A549 (cell line): ENCODE measurements at regions not wholly inside any gene's neighbourhood (a gene's known extent, or its start where the extent isn't known, plus 50 kb on each side); places are given as distances from the start of the nearest gene placed in this dataset.

Experiments used
- ATAC-seq, 2 experiments: fragments of 200-7000 bp in 1 of 2; fragments of >200 bp in 1 of 2; cut with Nextera tagmentation in 1 of 2; cut with Tn5 transposase in 1 of 2; 3 replicates each; pipeline versions ENCODE4 v1.8.0 to v1.9.1; 2018 to 2020; ENCODE audit warnings: mild to moderate bottlenecking in 1 of 2, moderate library complexity in 1 of 2
- CTCF ChIA-PET: fragments of 300-600 bp; sonication (Branson Sonifier 250); formaldehyde crosslinking; extraction: SDS; loops from one replicate; lab custom pipeline; 2021; ENCODE audit warnings: antibody characterized with exemption, inconsistent platforms; lab: Yijun Ruan, JAX
- POLR2A ChIA-PET: fragments of 350-600 bp; formaldehyde crosslinking; extraction: SDS; loops from one replicate; lab custom pipeline; 2021; ENCODE audit warnings: antibody characterized with exemption, inconsistent platforms; lab: Yijun Ruan, JAX
- DNase-seq, 2 experiments: peaks; one replicate each; pipeline versions ENCODE4 v3.0.0 to v3.0.0-alpha.2; 2011 to 2016; ENCODE audit warnings: low read depth in 1 of 2, low spot score in 1 of 2
- FAIRE-seq: peaks from 2 replicates; lab custom pipeline; 2011; peaks lifted over from hg19 to GRCh38; lab: Jason Lieb, UNC
- H3K27ac ChIP-seq, 2 experiments: fragments of >200 bp; sonication (Bioruptor Twin); formaldehyde crosslinking; 3 replicates each; pipeline ENCODE4 v1.5.1; 2016 to 2017
- H3K4me1 ChIP-seq: fragments of >200 bp; sonication (Bioruptor Twin); formaldehyde crosslinking; 3 replicates; pipeline ENCODE4 v1.6.1; 2016
- H3K4me2 ChIP-seq: fragments of >200 bp; sonication (Bioruptor Twin); formaldehyde crosslinking; 3 replicates; pipeline ENCODE4 v1.6.1; 2016
- H3K4me3 ChIP-seq: fragments of >200 bp; sonication (Bioruptor Twin); formaldehyde crosslinking; 3 replicates; pipeline ENCODE4 v1.5.1; 2016
- H3K9me3 ChIP-seq: fragments of >200 bp; sonication (Bioruptor Twin); formaldehyde crosslinking; 3 replicates; pipeline ENCODE4 v1.6.1; 2016
- BHLHE40 ChIP-seq: IDR thresholded peaks from 2 replicates; pipeline ENCODE4 v1.6.1; 2012; ENCODE audit warnings: low read depth, low read length, inconsistent platforms
- CBX2 ChIP-seq: fragments of 200-600 bp; sonication (generic); IDR thresholded peaks from 2 replicates; pipeline ENCODE4 v1.6.1; 2016; ENCODE audit warnings: low read depth, mild to moderate bottlenecking, borderline replicate concordance
- CHD2 ChIP-seq: fragments of 150-350 bp; IDR thresholded peaks from 2 replicates; pipeline ENCODE4 v1.6.1; 2014; ENCODE audit warnings: low read length; ENCODE audit not compliant: partially characterized antibody
- EHF ChIP-seq: fragments of 250-450 bp; sonication (Bioruptor Pico); IDR thresholded peaks from 2 replicates; pipeline ENCODE4 v1.5.0; 2020; ENCODE audit warnings: mild to moderate bottlenecking
- EHMT2 ChIP-seq: fragments of 200-600 bp; sonication (generic); IDR thresholded peaks from 2 replicates; pipeline ENCODE4 v1.6.1; 2016; ENCODE audit warnings: antibody characterized with exemption, low read depth, mild to moderate bottlenecking, moderate library complexity
- ESRRA ChIP-seq: fragments of 150-350 bp; IDR thresholded peaks from 2 replicates; pipeline ENCODE4 v1.6.1; 2014; ENCODE audit warnings: mild to moderate bottlenecking, low read length, borderline replicate concordance
- FOSL2 ChIP-seq, 2 experiments: fragments of 450-650 bp in 1 of 2; fragments of >200 bp in 1 of 2; sonication (Bioruptor Twin) in 1 of 2; formaldehyde crosslinking; IDR thresholded peaks; 2 replicates each; pipeline versions ENCODE4 v1.5.0 to v1.6.1; 2016 to 2020; ENCODE audit warnings: mild to moderate bottlenecking in 1 of 2, moderate library complexity in 1 of 2
- GATA3 ChIP-seq: IDR thresholded peaks from 2 replicates; pipeline ENCODE4 v1.6.1; 2012; ENCODE audit warnings: borderline replicate concordance
- HDAC2 ChIP-seq: fragments of 200-600 bp; sonication (generic); IDR thresholded peaks from 2 replicates; pipeline ENCODE4 v1.6.1; 2016
- HEYL ChIP-seq: fragments of 250-450 bp; sonication (Bioruptor Pico); IDR thresholded peaks from 2 replicates; pipeline ENCODE4 v1.8.0; 2021; ENCODE audit warnings: mild to moderate bottlenecking, moderate library complexity
- HOXB13 ChIP-seq: fragments of 250-450 bp; sonication (Bioruptor Pico); IDR thresholded peaks from 2 replicates; pipeline ENCODE4 v1.5.0; 2020; ENCODE audit warnings: low read depth, mild to moderate bottlenecking, moderate library complexity
- JUN ChIP-seq, 2 experiments: fragments of >200 bp; sonication (Bioruptor Twin); formaldehyde crosslinking; IDR thresholded peaks; 2 replicates in 1 of 2; 3 replicates in 1 of 2; pipeline ENCODE4 v1.6.1; 2016 to 2017
- KDM5A ChIP-seq: fragments of 200-600 bp; sonication (generic); IDR thresholded peaks from 2 replicates; pipeline ENCODE4 v1.6.1; 2016; ENCODE audit warnings: antibody characterized with exemption, mild to moderate bottlenecking
- MYC ChIP-seq: IDR thresholded peaks from 2 replicates; pipeline ENCODE4 v1.6.1; 2012; ENCODE audit warnings: mild to moderate bottlenecking, inconsistent platforms, low read length, improper control_type of control experiment, borderline replicate concordance
- NR3C1 ChIP-seq: fragments of >200 bp; sonication (Bioruptor Twin); formaldehyde crosslinking; IDR thresholded peaks from 3 replicates; pipeline ENCODE4 v1.6.1; 2017
- TP53 ChIP-seq: fragments of 250-450 bp; sonication (Bioruptor Pico); IDR thresholded peaks from 2 replicates; pipeline ENCODE4 v1.5.0; 2021; ENCODE audit warnings: mild to moderate bottlenecking, moderate library complexity
- ZFP36 ChIP-seq: fragments of 450-650 bp; IDR thresholded peaks from 2 replicates; pipeline ENCODE4 v1.6.1; 2014; ENCODE audit warnings: borderline replicate concordance; ENCODE audit not compliant: partially characterized antibody
- WGBS: methylation state at CpG from one replicate; pipeline ENCODE4 v1.1.6; 2017; ENCODE audit errors: missing lambda C conversion rate; 5-methylcytosine and 5-hydroxymethylcytosine counted together
- TF ChIP-seq, protein P1 (sequence below): fragments of 200-600 bp; sonication (generic); IDR thresholded peaks from 2 replicates; pipeline ENCODE4 v1.6.1; 2016; ENCODE audit warnings: antibody characterized with exemption, mild to moderate bottlenecking, moderate library complexity
- TF ChIP-seq, protein P2 (sequence below): IDR thresholded peaks from 2 replicates; pipeline ENCODE4 v1.6.1; 2012
- TF ChIP-seq, protein P3 (sequence below): IDR thresholded peaks from 2 replicates; pipeline ENCODE4 v1.6.1; 2012; ENCODE audit warnings: low read depth, borderline replicate concordance
- TF ChIP-seq, protein P4 (sequence below): fragments of 250-450 bp; sonication (Bioruptor Pico); IDR thresholded peaks from 2 replicates; pipeline ENCODE4 v1.5.0; 2020; ENCODE audit warnings: low read depth, mild to moderate bottlenecking, moderate library complexity
- TF ChIP-seq, protein P5 (sequence below): fragments of >200 bp; sonication (Bioruptor Twin); formaldehyde crosslinking; IDR thresholded peaks from 3 replicates; pipeline ENCODE4 v1.6.1; 2016

DNA sequence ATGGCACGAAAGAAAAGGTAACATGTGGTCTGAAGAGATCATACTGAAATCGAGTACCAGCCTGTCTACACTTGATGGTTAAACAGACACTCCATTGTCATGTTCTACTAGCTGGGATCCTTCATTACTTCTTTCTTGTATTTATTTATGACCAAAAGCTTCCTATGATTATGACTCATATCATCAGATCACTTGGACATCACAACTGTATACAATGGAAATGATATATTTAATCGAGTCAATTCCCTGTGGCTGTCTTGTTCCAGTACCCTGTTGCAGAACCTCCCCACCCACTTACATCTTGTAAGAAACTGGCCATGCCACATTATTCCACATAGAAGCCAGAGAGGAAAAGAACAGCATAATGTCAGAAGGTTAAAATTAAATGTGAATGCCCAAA is 358.9 kb downstream of the ZEB2 start:
- POLR2A ChIA-PET: no interaction called here
- TF ChIP-seq FOSL2 (IDR thresholded peaks at IDR 0.05) (no peak), FOSL2 (CRISPR knock-in tag; IDR thresholded peaks at IDR 0.05) (peak; percentile 28; the same call in 1 of the 2 replicates), TP53 (CRISPR knock-in tag) (no peak)
- TF ChIP-seq, all 56 proteins: peak for 1
- H3K4me2 ChIP-seq: no peak overlapping the region
- no peak for FAIRE-seq
- no peak for DNase-seq
- CTCF ChIA-PET: no interaction called here
- no peaks in the 10 kb centered on the region for H3K4me1 ChIP-seq
- H3K27ac ChIP-seq: no peak overlapping the region
- ATAC-seq: no peak
- H3K4me3 ChIP-seq: no peak overlapping the region
- no peaks in the 10 kb centered on the region for H3K9me3 ChIP-seq
- WGBS: 38% methylated on average over 3 of the region's 3 CpGs

DNA sequence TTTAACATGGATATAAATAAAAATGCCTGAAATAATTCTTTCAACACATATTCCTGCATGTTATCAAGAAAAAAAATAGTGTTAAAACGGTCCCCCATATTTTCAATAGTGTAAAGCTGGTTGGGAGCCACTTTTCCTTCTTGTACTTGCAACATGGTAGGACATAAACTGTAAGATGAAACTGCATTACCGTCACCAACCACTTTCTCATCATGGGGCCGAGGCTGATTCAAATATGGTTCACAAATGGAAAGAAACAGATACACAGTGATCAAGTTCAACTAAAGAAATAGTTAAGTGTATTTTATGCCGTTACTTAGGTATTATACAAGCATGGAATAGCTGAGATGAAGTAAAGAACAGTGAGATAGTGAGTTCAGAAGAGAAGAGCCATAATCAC is 360.7 kb downstream of the ZEB2 start:
- CTCF ChIA-PET: no interaction called here
- no peak for FAIRE-seq
- peak in 1 of 2 experiments; percentile 37; a peak in 1 of 6 replicates for ATAC-seq
- H3K4me3 ChIP-seq: no peak overlapping the region
- DNase-seq: peak in 1 of 2 experiments; percentile 11
- POLR2A ChIA-PET: no interaction called here
- H3K4me1 ChIP-seq: no peaks in the 10 kb centered on the region
- WGBS: 55% methylated on average over 4 of the region's 4 CpGs
- no peak overlapping the region for H3K27ac ChIP-seq
- H3K9me3 ChIP-seq: no peaks in the 10 kb centered on the region
- TF ChIP-seq, protein P1, sequence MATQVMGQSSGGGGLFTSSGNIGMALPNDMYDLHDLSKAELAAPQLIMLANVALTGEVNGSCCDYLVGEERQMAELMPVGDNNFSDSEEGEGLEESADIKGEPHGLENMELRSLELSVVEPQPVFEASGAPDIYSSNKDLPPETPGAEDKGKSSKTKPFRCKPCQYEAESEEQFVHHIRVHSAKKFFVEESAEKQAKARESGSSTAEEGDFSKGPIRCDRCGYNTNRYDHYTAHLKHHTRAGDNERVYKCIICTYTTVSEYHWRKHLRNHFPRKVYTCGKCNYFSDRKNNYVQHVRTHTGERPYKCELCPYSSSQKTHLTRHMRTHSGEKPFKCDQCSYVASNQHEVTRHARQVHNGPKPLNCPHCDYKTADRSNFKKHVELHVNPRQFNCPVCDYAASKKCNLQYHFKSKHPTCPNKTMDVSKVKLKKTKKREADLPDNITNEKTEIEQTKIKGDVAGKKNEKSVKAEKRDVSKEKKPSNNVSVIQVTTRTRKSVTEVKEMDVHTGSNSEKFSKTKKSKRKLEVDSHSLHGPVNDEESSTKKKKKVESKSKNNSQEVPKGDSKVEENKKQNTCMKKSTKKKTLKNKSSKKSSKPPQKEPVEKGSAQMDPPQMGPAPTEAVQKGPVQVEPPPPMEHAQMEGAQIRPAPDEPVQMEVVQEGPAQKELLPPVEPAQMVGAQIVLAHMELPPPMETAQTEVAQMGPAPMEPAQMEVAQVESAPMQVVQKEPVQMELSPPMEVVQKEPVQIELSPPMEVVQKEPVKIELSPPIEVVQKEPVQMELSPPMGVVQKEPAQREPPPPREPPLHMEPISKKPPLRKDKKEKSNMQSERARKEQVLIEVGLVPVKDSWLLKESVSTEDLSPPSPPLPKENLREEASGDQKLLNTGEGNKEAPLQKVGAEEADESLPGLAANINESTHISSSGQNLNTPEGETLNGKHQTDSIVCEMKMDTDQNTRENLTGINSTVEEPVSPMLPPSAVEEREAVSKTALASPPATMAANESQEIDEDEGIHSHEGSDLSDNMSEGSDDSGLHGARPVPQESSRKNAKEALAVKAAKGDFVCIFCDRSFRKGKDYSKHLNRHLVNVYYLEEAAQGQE: no peak
- TF ChIP-seq EHF (no peak), CBX2 (no peak), KDM5A (no peak), BHLHE40 (no peak), EHMT2 (no peak), JUN (IDR thresholded peaks at IDR 0.05) (no peak)
- no peak overlapping the region for H3K4me2 ChIP-seq

DNA sequence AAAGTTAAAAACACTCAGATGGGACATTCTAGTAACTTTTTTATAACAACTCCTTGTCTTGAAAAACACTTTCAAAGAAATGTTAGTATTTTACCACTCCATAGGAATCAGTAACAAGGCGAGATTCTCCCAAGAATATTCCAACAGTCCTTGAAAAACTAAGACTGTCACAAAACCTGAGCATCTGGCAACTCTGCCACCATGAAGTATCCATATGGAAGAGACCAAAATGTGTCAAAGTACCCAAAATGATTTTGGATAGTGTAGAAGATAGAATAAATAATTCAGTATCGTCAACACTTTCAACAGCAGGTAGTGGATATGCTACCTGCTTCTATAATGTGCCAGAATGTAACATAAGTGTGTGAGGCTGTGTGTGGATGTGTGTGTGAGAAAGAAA is 361.8 kb downstream of the ZEB2 start:
- no peak for FAIRE-seq
- CTCF ChIA-PET: no interaction called here
- 76% methylated on average over 2 of the region's 2 CpGs for WGBS

More for the DNA sequence above, 361.8 kb downstream of the ZEB2 start:
- H3K27ac ChIP-seq: no peak overlapping the region
- POLR2A ChIA-PET: no interaction called here
- DNase-seq (no peak), ATAC-seq (no peak)
- H3K4me1 ChIP-seq: no peaks in the 10 kb centered on the region
- no peak overlapping the region for H3K4me3 ChIP-seq
- no peaks in the 10 kb centered on the region for H3K9me3 ChIP-seq
- H3K4me2 ChIP-seq: no peak overlapping the region
- TF ChIP-seq MYC (no peak), GATA3 (no peak), ZFP36 (no peak), FOSL2 (IDR thresholded peaks at IDR 0.05) (no peak), FOSL2 (CRISPR knock-in tag; IDR thresholded peaks at IDR 0.05) (no peak), BHLHE40 (no peak), HDAC2 (no peak), HEYL (CRISPR knock-in tag) (no peak), NR3C1 (no peak), HOXB13 (CRISPR knock-in tag) (no peak), ESRRA (no peak), CHD2 (no peak)
- TF ChIP-seq, protein P2, sequence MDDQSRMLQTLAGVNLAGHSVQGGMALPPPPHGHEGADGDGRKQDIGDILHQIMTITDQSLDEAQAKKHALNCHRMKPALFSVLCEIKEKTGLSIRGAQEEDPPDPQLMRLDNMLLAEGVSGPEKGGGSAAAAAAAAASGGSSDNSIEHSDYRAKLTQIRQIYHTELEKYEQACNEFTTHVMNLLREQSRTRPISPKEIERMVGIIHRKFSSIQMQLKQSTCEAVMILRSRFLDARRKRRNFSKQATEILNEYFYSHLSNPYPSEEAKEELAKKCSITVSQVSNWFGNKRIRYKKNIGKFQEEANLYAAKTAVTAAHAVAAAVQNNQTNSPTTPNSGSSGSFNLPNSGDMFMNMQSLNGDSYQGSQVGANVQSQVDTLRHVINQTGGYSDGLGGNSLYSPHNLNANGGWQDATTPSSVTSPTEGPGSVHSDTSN: no peak
- TF ChIP-seq, protein P3, sequence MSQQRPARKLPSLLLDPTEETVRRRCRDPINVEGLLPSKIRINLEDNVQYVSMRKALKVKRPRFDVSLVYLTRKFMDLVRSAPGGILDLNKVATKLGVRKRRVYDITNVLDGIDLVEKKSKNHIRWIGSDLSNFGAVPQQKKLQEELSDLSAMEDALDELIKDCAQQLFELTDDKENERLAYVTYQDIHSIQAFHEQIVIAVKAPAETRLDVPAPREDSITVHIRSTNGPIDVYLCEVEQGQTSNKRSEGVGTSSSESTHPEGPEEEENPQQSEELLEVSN: no peak
- TF ChIP-seq, protein P1: no peak
- TF ChIP-seq, protein P4, sequence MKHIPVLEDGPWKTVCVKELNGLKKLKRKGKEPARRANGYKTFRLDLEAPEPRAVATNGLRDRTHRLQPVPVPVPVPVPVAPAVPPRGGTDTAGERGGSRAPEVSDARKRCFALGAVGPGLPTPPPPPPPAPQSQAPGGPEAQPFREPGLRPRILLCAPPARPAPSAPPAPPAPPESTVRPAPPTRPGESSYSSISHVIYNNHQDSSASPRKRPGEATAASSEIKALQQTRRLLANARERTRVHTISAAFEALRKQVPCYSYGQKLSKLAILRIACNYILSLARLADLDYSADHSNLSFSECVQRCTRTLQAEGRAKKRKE (CRISPR knock-in tag): no peak
- TF ChIP-seq, protein P5, sequence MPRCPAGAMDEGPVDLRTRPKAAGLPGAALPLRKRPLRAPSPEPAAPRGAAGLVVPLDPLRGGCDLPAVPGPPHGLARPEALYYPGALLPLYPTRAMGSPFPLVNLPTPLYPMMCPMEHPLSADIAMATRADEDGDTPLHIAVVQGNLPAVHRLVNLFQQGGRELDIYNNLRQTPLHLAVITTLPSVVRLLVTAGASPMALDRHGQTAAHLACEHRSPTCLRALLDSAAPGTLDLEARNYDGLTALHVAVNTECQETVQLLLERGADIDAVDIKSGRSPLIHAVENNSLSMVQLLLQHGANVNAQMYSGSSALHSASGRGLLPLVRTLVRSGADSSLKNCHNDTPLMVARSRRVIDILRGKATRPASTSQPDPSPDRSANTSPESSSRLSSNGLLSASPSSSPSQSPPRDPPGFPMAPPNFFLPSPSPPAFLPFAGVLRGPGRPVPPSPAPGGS: no peak
